ENCODE measurements at regions not wholly inside any gene's neighbourhood (a gene's known extent, or its start where the extent isn't known, plus 50 kb on each side); places are given as distances from the start of the nearest gene placed in this dataset.

GRCh38 chr4:108292229-108292628, 123.5 kb upstream of the LEF1 start:
- Histone ChIP-seq H3K9me3 (ENCODE audit: control insufficient read depth, low read length) (no peaks in the 10 kb centered on the region), H3K27me3 (ENCODE audit: control insufficient read depth, insufficient read depth, low read length, poor library complexity, severe bottlenecking) (no peaks in the 10 kb centered on the region), H3K9ac (ENCODE audit: extremely low read depth, low read length, poor library complexity, severe bottlenecking) (no peak overlapping the region), H3K36me3 (ENCODE audit: control insufficient read depth, insufficient read depth, low read length) (no peaks in the 10 kb centered on the region), H3K4me3 (ENCODE audit: low read length) (no peak overlapping the region), H3K27ac (ENCODE audit: low read depth, low read length) (no peak overlapping the region), H3K4me1 (ENCODE audit: control insufficient read depth, insufficient read depth, low read length) (no peaks in the 10 kb centered on the region)
- TF ChIP-seq CTCF (conservative IDR thresholded peaks at IDR 0.05), result no peak
- no peaks in the 10 kb centered on the region for H3K4me1 Mint-ChIP-seq
- H3K4me3 Mint-ChIP-seq, result no peak overlapping the region
- H3K27ac Mint-ChIP-seq, result no peak overlapping the region
- no peaks in the 10 kb centered on the region for H3K36me3 Mint-ChIP-seq (ENCODE audit: low read depth)
- no peak for DNase-seq
- H3K27me3 Mint-ChIP-seq (ENCODE audit: insufficient read depth), result no peaks in the 10 kb centered on the region
- no peaks in the 10 kb centered on the region for H3K9me3 Mint-ChIP-seq

- DNase-seq, result no peak
- H3K4me3 Mint-ChIP-seq, result no peak overlapping the region
Measured at GRCh38 chr4:108291137-108291536, 122.4 kb upstream of the LEF1 start.

GRCh38 chr4:108287834-108288413, 119.2 kb upstream of the LEF1 start:
- 94 to 100% methylated on average over 1 of the region's 1 CpG for WGBS, 2 experiments (ENCODE audit: insufficient coverage in 1 of 2, insufficient read length in 1 of 2)
- H3K4me1 Mint-ChIP-seq, result no peaks in the 10 kb centered on the region

More at GRCh38 chr4:108291137-108291536, 122.4 kb upstream of the LEF1 start:
- Mint-ChIP-seq H3K4me1 (no peaks in the 10 kb centered on the region), H3K27me3 (ENCODE audit: insufficient read depth) (no peaks in the 10 kb centered on the region), H3K36me3 (ENCODE audit: low read depth) (no peaks in the 10 kb centered on the region), H3K9me3 (no peaks in the 10 kb centered on the region), H3K27ac (no peak overlapping the region)
- no peaks in the 10 kb centered on the region for H3K36me3 ChIP-seq (ENCODE audit: control insufficient read depth, insufficient read depth, low read length)
- H3K27me3 ChIP-seq (ENCODE audit: control insufficient read depth, insufficient read depth, low read length, poor library complexity, severe bottlenecking), result no peaks in the 10 kb centered on the region
- no peak overlapping the region for H3K27ac ChIP-seq (ENCODE audit: low read depth, low read length)
- no peak for TF ChIP-seq CTCF (conservative IDR thresholded peaks at IDR 0.05)
- H3K4me1 ChIP-seq (ENCODE audit: control insufficient read depth, insufficient read depth, low read length), result no peaks in the 10 kb centered on the region
- no peak overlapping the region for H3K9ac ChIP-seq (ENCODE audit: extremely low read depth, low read length, poor library complexity, severe bottlenecking)
- no peaks in the 10 kb centered on the region for H3K9me3 ChIP-seq (ENCODE audit: control insufficient read depth, low read length)
- 80 to 87% methylated on average over 1 to 2 of the region's 2 CpGs for WGBS, 2 experiments (ENCODE audit: insufficient coverage in 1 of 2, insufficient read length in 1 of 2)
- no peak overlapping the region for H3K4me3 ChIP-seq (ENCODE audit: low read length)

More at GRCh38 chr4:108287834-108288413, 119.2 kb upstream of the LEF1 start:
- peaks cover 2% of the 10 kb centered on the region for H3K27me3 Mint-ChIP-seq (ENCODE audit: insufficient read depth)
- no peak overlapping the region for H3K4me3 Mint-ChIP-seq
- Histone ChIP-seq H3K9me3 (ENCODE audit: control insufficient read depth, low read length) (no peaks in the 10 kb centered on the region), H3K27me3 (ENCODE audit: control insufficient read depth, insufficient read depth, low read length, poor library complexity, severe bottlenecking) (no peaks in the 10 kb centered on the region), H3K36me3 (ENCODE audit: control insufficient read depth, insufficient read depth, low read length) (no peaks in the 10 kb centered on the region), H3K4me1 (ENCODE audit: control insufficient read depth, insufficient read depth, low read length) (no peaks in the 10 kb centered on the region), H3K27ac (ENCODE audit: low read depth, low read length) (no peak overlapping the region), H3K4me3 (ENCODE audit: low read length) (no peak overlapping the region), H3K9ac (ENCODE audit: extremely low read depth, low read length, poor library complexity, severe bottlenecking) (no peak overlapping the region)
- no peak for TF ChIP-seq CTCF (conservative IDR thresholded peaks at IDR 0.05)
- no peaks in the 10 kb centered on the region for H3K9me3 Mint-ChIP-seq
- H3K36me3 Mint-ChIP-seq (ENCODE audit: low read depth), result no peaks in the 10 kb centered on the region
- no peak for DNase-seq
- no peak overlapping the region for H3K27ac Mint-ChIP-seq

All from endodermal cell (in vitro differentiated cells).